ENCODE measurements at regions not wholly inside any gene's neighbourhood (a gene's known extent, or its start where the extent isn't known, plus 50 kb on each side); places are given as distances from the start of the nearest gene placed in this dataset.

- Histone ChIP-seq H3K27ac (ENCODE audit: low read depth, low read length, poor library complexity, severe bottlenecking) (no peak overlapping the region), H3K9ac (ENCODE audit: low read length) (no peak overlapping the region), H3F3A (ENCODE audit: insufficient read depth, low read length) (no peaks in the 10 kb centered on the region), H3K4me3 (ENCODE audit: low read depth, low read length, poor library complexity, severe bottlenecking) (no peak overlapping the region), H3K9me2 (ENCODE audit: low read depth, low read length) (no peaks in the 10 kb centered on the region), H3K27me3 (ENCODE audit: insufficient read depth, low read length) (peaks cover 4% of the 10 kb centered on the region; the same call in 1 of the 2 replicates), H3K4me1 (ENCODE audit: insufficient read depth, low read length, severe bottlenecking) (no peaks in the 10 kb centered on the region), H3K4me2 (ENCODE audit: low read length) (no peak overlapping the region), H3K79me2 (ENCODE audit: insufficient read depth, low read length) (no peaks in the 10 kb centered on the region), H4K20me1 (ENCODE audit: insufficient read depth, low read length) (no peaks in the 10 kb centered on the region), H3K36me3 (ENCODE audit: insufficient read depth, low read length) (no peaks in the 10 kb centered on the region), H3K9me3 (ENCODE audit: low read length) (no peaks in the 10 kb centered on the region), H2AFZ (ENCODE audit: low read length) (no peak overlapping the region)
- TF ChIP-seq, protein P1, sequence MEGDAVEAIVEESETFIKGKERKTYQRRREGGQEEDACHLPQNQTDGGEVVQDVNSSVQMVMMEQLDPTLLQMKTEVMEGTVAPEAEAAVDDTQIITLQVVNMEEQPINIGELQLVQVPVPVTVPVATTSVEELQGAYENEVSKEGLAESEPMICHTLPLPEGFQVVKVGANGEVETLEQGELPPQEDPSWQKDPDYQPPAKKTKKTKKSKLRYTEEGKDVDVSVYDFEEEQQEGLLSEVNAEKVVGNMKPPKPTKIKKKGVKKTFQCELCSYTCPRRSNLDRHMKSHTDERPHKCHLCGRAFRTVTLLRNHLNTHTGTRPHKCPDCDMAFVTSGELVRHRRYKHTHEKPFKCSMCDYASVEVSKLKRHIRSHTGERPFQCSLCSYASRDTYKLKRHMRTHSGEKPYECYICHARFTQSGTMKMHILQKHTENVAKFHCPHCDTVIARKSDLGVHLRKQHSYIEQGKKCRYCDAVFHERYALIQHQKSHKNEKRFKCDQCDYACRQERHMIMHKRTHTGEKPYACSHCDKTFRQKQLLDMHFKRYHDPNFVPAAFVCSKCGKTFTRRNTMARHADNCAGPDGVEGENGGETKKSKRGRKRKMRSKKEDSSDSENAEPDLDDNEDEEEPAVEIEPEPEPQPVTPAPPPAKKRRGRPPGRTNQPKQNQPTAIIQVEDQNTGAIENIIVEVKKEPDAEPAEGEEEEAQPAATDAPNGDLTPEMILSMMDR (IDR thresholded peaks at IDR 0.05; ENCODE audit: low read length), result no peak
- TF ChIP-seq EZH2 (IDR thresholded peaks at IDR 0.05; ENCODE audit: borderline replicate concordance, low read length), result no peak
Observed at GRCh38 chr20:57959018-57959417, 249.2 kb upstream of the PMEPA1 start.

DNA sequence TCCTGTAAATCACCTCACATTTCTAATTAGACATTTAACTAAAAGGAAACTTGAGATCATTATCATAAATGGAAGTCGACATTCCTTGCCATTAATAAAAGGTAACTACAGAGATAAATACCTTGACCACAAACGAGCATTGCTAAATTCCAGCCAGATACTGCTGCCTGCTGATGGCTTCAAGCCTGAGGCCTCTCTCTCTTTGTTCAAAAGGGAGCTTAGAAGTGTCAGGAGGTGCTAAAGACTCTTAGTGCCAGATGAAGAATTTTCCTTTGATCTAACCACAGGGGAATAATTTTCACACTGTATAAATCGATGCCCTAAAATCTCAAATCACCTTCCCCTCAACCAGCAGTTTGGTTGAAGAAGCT lies 248.2 kb upstream of the PMEPA1 start:
- TF ChIP-seq EZH2 (IDR thresholded peaks at IDR 0.05; ENCODE audit: borderline replicate concordance, low read length), result no peak
- TF ChIP-seq, protein P1 (IDR thresholded peaks at IDR 0.05; ENCODE audit: low read length), result no peak
- H3K27me3 ChIP-seq (ENCODE audit: insufficient read depth, low read length), result peaks cover 4% of the 10 kb centered on the region; the same call in 1 of the 2 replicates
- no peaks in the 10 kb centered on the region for H3K79me2 ChIP-seq (ENCODE audit: insufficient read depth, low read length)

DNA sequence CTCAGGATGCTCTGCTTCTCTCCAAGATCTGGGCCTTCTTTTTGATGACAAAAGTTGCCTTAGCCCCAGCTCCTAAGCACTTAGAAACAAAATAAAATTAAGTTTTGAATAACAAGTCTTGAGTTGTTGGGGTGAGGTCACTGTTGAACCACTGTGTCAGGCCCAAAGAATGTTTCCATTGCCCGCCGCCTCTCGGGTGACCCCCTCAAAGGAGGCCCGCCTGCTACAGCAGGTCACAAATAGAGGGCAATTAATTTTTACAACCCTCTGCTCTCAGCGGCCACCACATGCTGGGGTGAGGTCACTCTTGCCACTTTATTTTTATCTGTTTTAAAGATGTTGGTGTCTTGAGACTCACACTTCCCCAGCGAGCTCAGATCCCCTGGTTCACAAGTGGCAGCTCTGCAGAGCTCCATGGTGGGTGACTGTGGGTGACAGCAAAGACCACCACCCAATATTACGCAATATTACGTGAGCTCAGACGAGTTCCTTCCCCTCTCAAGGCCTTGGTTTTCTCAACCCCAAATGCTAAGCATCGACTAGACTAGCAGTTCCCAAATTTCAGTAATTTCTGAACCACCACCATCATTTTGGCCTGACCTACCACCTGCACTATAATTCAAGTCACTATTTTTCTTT lies 247.7 kb upstream of the PMEPA1 start:
- H3F3A ChIP-seq (ENCODE audit: insufficient read depth, low read length), result no peaks in the 10 kb centered on the region
- no peak overlapping the region for H3K27ac ChIP-seq (ENCODE audit: low read depth, low read length, poor library complexity, severe bottlenecking)
- peaks cover 4% of the 10 kb centered on the region; the same call in 1 of the 2 replicates for H3K27me3 ChIP-seq (ENCODE audit: insufficient read depth, low read length)
- H3K4me2 ChIP-seq (ENCODE audit: low read length), result no peak overlapping the region
- no peak overlapping the region for H3K9ac ChIP-seq (ENCODE audit: low read length)
- H4K20me1 ChIP-seq (ENCODE audit: insufficient read depth, low read length), result no peaks in the 10 kb centered on the region
- H3K9me2 ChIP-seq (ENCODE audit: low read depth, low read length), result no peaks in the 10 kb centered on the region
- no peaks in the 10 kb centered on the region for H3K36me3 ChIP-seq (ENCODE audit: insufficient read depth, low read length)
- no peaks in the 10 kb centered on the region for H3K4me1 ChIP-seq (ENCODE audit: insufficient read depth, low read length, severe bottlenecking)
- no peaks in the 10 kb centered on the region for H3K9me3 ChIP-seq (ENCODE audit: low read length)
- no peak for TF ChIP-seq EZH2 (IDR thresholded peaks at IDR 0.05; ENCODE audit: borderline replicate concordance, low read length)
- TF ChIP-seq, protein P1 (IDR thresholded peaks at IDR 0.05; ENCODE audit: low read length), result no peak
- no peak overlapping the region for H3K4me3 ChIP-seq (ENCODE audit: low read depth, low read length, poor library complexity, severe bottlenecking)
- no peak overlapping the region for H2AFZ ChIP-seq (ENCODE audit: low read length)
- H3K79me2 ChIP-seq (ENCODE audit: insufficient read depth, low read length), result no peaks in the 10 kb centered on the region

More for the DNA sequence above, 248.2 kb upstream of the PMEPA1 start:
- Histone ChIP-seq H3K9me2 (ENCODE audit: low read depth, low read length) (no peaks in the 10 kb centered on the region), H3K4me2 (ENCODE audit: low read length) (no peak overlapping the region), H2AFZ (ENCODE audit: low read length) (no peak overlapping the region), H3K9ac (ENCODE audit: low read length) (no peak overlapping the region), H3F3A (ENCODE audit: insufficient read depth, low read length) (no peaks in the 10 kb centered on the region), H3K9me3 (ENCODE audit: low read length) (no peaks in the 10 kb centered on the region), H4K20me1 (ENCODE audit: insufficient read depth, low read length) (no peaks in the 10 kb centered on the region), H3K4me1 (ENCODE audit: insufficient read depth, low read length, severe bottlenecking) (no peaks in the 10 kb centered on the region), H3K4me3 (ENCODE audit: low read depth, low read length, poor library complexity, severe bottlenecking) (no peak overlapping the region), H3K36me3 (ENCODE audit: insufficient read depth, low read length) (no peaks in the 10 kb centered on the region), H3K27ac (ENCODE audit: low read depth, low read length, poor library complexity, severe bottlenecking) (no peak overlapping the region)

Measured in OCI-LY1 (cell line).